ENCODE measurements at regions not wholly inside any gene's neighbourhood (a gene's known extent, or its start where the extent isn't known, plus 50 kb on each side); places are given as distances from the start of the nearest gene placed in this dataset.

DNA sequence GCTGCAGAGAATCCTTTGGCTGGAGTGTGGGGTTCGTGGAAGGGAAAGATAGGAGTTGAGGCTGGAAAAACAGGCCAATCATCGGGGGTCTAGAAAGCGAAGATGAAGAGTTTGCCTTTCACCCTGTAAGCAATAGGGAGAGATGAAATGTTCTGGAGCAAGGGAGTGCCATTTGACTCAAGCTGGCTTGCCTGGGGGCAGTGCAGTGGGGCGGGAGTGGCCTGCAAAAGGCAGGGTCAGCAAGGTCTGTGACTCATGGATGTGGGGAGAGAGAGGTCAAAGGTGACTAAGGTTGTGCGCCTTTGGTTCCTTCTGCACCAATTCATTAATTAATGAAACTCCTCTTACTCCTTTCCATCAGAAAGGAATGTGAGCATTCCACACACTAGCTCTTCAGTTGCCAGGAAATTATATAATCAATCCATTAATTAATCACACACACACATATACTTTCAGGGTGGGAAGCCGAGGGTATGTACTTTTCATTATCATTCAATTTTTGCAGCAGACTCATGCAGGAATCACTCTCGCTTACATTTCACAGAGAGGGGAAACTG is 227.6 kb downstream of the MYCN start (continued):
- TF ChIP-seq, protein P1, sequence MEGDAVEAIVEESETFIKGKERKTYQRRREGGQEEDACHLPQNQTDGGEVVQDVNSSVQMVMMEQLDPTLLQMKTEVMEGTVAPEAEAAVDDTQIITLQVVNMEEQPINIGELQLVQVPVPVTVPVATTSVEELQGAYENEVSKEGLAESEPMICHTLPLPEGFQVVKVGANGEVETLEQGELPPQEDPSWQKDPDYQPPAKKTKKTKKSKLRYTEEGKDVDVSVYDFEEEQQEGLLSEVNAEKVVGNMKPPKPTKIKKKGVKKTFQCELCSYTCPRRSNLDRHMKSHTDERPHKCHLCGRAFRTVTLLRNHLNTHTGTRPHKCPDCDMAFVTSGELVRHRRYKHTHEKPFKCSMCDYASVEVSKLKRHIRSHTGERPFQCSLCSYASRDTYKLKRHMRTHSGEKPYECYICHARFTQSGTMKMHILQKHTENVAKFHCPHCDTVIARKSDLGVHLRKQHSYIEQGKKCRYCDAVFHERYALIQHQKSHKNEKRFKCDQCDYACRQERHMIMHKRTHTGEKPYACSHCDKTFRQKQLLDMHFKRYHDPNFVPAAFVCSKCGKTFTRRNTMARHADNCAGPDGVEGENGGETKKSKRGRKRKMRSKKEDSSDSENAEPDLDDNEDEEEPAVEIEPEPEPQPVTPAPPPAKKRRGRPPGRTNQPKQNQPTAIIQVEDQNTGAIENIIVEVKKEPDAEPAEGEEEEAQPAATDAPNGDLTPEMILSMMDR (IDR thresholded peaks at IDR 0.05; ENCODE audit: control extremely low read depth in 1 of 3, insufficient read depth in 1 of 3, low read depth in 1 of 3, low read length in 3 of 3) = no peak
- TF ChIP-seq BACH1 (IDR thresholded peaks at IDR 0.05; ENCODE audit: low read length) (no peak), RXRA (IDR thresholded peaks at IDR 0.05; ENCODE audit: insufficient read depth, low read depth, low read length) (no peak), SIN3A (conservative IDR thresholded peaks at IDR 0.05 in 1 of 2, IDR thresholded peaks at IDR 0.05 in 1 of 2; ENCODE audit: low read depth in 1 of 2, low read length in 2 of 2) (no peak), CBX8 (IDR thresholded peaks at IDR 0.05; ENCODE audit: borderline replicate concordance, low read depth, low read length) (no peak), MAX (IDR thresholded peaks at IDR 0.05) (no peak), POLR2A (IDR thresholded peaks at IDR 0.05; ENCODE audit: control extremely low read depth in 1 of 2, low read depth in 2 of 2, low read length in 2 of 2) (no peak), KDM5A (IDR thresholded peaks at IDR 0.05; ENCODE audit: low read length) (no peak)

All from H1 (cell line).